ENCODE measurements at regions not wholly inside any gene's neighbourhood (a gene's known extent, or its start where the extent isn't known, plus 50 kb on each side); places are given as distances from the start of the nearest gene placed in this dataset.

DNA sequence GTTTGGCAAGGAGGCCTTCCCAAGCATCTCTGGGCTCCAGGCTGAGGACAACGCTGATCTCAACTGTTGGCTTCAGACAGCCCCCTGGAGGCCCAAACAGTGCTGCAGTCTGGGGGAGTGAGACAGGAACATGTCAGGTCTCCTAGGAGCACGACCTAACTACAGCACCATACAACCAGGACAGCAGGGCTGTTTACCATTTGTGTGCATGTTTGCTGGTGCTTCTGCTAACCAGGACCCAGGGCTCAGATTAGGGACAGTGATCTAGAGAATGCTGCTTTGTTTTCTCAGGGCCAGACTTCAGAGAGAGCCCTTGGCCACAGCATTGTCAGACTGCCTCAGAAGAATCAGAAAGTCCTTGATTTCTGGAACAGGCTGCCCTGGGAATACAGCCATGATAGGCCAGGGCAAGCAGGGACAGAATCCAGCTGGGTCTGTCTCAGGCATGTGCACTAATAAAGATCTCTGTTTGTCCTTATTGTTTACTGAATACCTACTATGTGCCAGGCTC lies 126.5 kb downstream of the VPREB1 start:
- Histone ChIP-seq H3K4me1 (ENCODE audit: insufficient read depth) (peaks cover 12% of the 10 kb centered on the region), H3K9me3 (no peaks in the 10 kb centered on the region), H3K27ac (no peak overlapping the region), H3K4me3 (no peak overlapping the region), H3K36me3 (no peaks in the 10 kb centered on the region), H3K27me3 (no peaks in the 10 kb centered on the region)
- TF ChIP-seq, protein P1, sequence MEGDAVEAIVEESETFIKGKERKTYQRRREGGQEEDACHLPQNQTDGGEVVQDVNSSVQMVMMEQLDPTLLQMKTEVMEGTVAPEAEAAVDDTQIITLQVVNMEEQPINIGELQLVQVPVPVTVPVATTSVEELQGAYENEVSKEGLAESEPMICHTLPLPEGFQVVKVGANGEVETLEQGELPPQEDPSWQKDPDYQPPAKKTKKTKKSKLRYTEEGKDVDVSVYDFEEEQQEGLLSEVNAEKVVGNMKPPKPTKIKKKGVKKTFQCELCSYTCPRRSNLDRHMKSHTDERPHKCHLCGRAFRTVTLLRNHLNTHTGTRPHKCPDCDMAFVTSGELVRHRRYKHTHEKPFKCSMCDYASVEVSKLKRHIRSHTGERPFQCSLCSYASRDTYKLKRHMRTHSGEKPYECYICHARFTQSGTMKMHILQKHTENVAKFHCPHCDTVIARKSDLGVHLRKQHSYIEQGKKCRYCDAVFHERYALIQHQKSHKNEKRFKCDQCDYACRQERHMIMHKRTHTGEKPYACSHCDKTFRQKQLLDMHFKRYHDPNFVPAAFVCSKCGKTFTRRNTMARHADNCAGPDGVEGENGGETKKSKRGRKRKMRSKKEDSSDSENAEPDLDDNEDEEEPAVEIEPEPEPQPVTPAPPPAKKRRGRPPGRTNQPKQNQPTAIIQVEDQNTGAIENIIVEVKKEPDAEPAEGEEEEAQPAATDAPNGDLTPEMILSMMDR (IDR thresholded peaks at IDR 0.05), result no peak
- TF ChIP-seq POLR2A (IDR thresholded peaks at IDR 0.05) (no peak), EP300 (IDR thresholded peaks at IDR 0.05) (no peak)
- intact Hi-C loops (cut with DNase I), result no loop called here
- DNase-seq, result peak in 3 of 5 donors; percentile 23 to 54 (median 28)
- 0 to 1% (median 0%) methylated on average over 2 of the region's 2 CpGs for WGBS, 3 donors

DNA sequence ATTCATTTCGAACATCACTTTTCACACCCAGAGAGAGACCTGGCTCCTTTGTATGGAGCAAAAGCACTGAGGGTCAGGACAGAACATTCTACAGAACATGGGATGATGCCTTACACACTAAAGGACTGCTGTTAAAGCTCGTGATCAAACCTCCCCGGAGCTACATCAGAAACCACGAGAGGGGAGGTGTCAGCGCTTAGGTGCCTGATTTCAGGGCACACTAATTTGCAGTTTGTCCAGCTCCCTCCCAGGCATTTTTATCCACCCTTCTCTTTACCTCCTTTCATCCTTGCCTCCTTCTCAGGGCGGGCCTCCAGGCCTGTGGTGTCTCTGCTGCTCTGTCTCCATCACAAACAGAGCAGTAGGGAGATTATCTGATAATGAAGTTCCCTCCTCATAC lies 127.5 kb downstream of the VPREB1 start:
- TF ChIP-seq, protein P1 (IDR thresholded peaks at IDR 0.05), result no peak
- TF ChIP-seq EP300 (IDR thresholded peaks at IDR 0.05) (no peak), POLR2A (IDR thresholded peaks at IDR 0.05) (no peak)
- Histone ChIP-seq H3K36me3 (no peaks in the 10 kb centered on the region), H3K27me3 (no peaks in the 10 kb centered on the region), H3K27ac (no peak overlapping the region), H3K9me3 (no peaks in the 10 kb centered on the region), H3K4me1 (ENCODE audit: insufficient read depth) (peaks cover 12% of the 10 kb centered on the region), H3K4me3 (no peak overlapping the region)
- intact Hi-C loops (cut with DNase I), result no loop called here
- DNase-seq, result no peak
- 69 to 84% (median 78%) methylated on average over 6 of the region's 6 CpGs for WGBS, 3 donors

DNA sequence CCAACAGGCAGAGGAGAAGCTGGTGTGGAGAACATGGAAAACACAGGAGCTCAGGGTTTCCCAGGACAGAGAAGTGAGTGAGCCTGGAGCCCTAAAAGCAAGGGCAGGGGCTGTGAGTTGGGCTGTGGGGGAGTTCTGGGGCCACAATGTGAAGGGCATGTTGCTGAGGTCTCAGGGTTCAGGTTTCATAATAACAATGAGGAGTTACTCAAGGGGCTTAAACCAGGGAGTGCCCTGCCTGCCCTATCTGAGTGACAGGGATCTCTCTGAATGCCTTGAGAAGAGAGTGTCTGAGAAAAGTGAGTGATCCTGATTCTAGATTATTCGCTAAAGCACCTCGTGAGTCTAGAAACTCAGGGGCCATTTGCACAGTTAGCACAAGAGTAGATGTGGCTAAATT lies 129.6 kb downstream of the VPREB1 start:
- H3K4me3 ChIP-seq, result no peak overlapping the region
- no peaks in the 10 kb centered on the region for H3K9me3 ChIP-seq
- WGBS, 3 donors, result 23 to 80% (median 73%) methylated on average over 2 of the region's 2 CpGs
- intact Hi-C loops (cut with DNase I), result loop anchor here in 1 of 4 donors (2.0 kb wide), 1 partner anchor 21 kb away; no protein-coding TSS in a partner anchor
- no peaks in the 10 kb centered on the region for H3K27me3 ChIP-seq
- peaks cover 10% of the 10 kb centered on the region for H3K4me1 ChIP-seq (ENCODE audit: insufficient read depth)
- no peaks in the 10 kb centered on the region for H3K36me3 ChIP-seq
- H3K27ac ChIP-seq, result no peak overlapping the region
- TF ChIP-seq, protein P1 (IDR thresholded peaks at IDR 0.05), result no peak
- no peak for TF ChIP-seq POLR2A (IDR thresholded peaks at IDR 0.05)
- no peak for DNase-seq

DNA sequence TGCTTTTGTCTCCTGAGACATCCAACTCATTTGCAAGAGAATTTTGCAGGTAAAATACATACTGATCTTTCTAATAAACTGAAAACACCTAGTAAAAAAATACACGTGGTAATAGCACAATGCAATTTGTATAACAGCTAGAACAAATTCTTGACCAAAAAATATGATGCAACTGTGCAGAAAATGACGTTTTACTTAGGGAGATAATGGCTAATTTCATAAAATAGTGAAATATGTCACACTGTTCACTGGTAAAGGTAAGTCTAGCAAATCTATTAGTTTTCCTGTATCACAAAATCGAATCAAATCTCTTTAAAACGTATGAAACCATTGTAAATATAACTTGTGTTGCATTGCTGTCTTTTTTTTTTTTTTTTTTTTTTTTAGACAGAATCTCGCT lies 130.0 kb downstream of the VPREB1 start:
- DNase-seq, result no peak
- H3K27me3 ChIP-seq, result no peaks in the 10 kb centered on the region
- peaks cover 7% of the 10 kb centered on the region for H3K4me1 ChIP-seq (ENCODE audit: insufficient read depth)
- no peak overlapping the region for H3K4me3 ChIP-seq
- intact Hi-C loops (cut with DNase I), result loop anchor here in 1 of 4 donors (2.0 kb wide), 1 partner anchor 22 kb away; no protein-coding TSS in a partner anchor
- no peaks in the 10 kb centered on the region for H3K9me3 ChIP-seq
- no peak for TF ChIP-seq POLR2A (IDR thresholded peaks at IDR 0.05)
- TF ChIP-seq, protein P1 (IDR thresholded peaks at IDR 0.05), result no peak
- TF ChIP-seq EP300 (IDR thresholded peaks at IDR 0.05), result no peak
- 63 to 77% (median 66%) methylated on average over 5 of the region's 5 CpGs for WGBS, 3 donors
- H3K27ac ChIP-seq, result no peak overlapping the region
- H3K36me3 ChIP-seq, result no peaks in the 10 kb centered on the region

All from ovary (tissue), 7 donors.